OCI-LY7 (cell line): ENCODE measurements at regions not wholly inside any gene's neighbourhood (a gene's known extent, or its start where the extent isn't known, plus 50 kb on each side); places are given as distances from the start of the nearest gene placed in this dataset.

Experiments used
- BruUV-seq: library from RNA; stranded (reverse); fragments of 400-500 nt; replicated peaks from 2 replicates; lab custom pipeline; 2021; lab: Mats Ljungman, UMichigan
- CTCF ChIA-PET: fragments of 300-600 bp; sonication (Branson Sonifier 250); formaldehyde crosslinking; loops from one replicate; lab custom pipeline; 2022; ENCODE audit warnings: antibody characterized with exemption; ENCODE audit not compliant: unreplicated experiment; lab: Charles Lee
- POLR2A ChIA-PET: fragments of 300-600 bp; sonication (Branson Sonifier 250); formaldehyde crosslinking; loops from one replicate; lab custom pipeline; 2022; ENCODE audit warnings: antibody characterized with exemption; lab: Charles Lee
- DNase-seq: peaks from one replicate; pipeline ENCODE4 v3.0.0-alpha.2; 2015; ENCODE audit warnings: low spot score
- H2AFZ ChIP-seq: fragments of 200-600 bp; sonication (generic), shearing (Covaris generic); 2 replicates; pipeline ENCODE4 v1.6.1; 2014; ENCODE audit warnings: mild to moderate bottlenecking, antibody characterized with exemption, low read length, moderate library complexity
- H3K27ac ChIP-seq: fragments of 200-600 bp; sonication (generic); 2 replicates; pipeline ENCODE4 v1.5.1; 2014; ENCODE audit warnings: mixed run types, low read depth, mild to moderate bottlenecking, moderate library complexity, low read length, inconsistent platforms; ENCODE audit not compliant: poor library complexity, severe bottlenecking
- H3K36me3 ChIP-seq: fragments of 200-600 bp; sonication (generic); 2 replicates; pipeline ENCODE4 v1.6.1; 2014; ENCODE audit warnings: mild to moderate bottlenecking, antibody characterized with exemption, low read length, moderate library complexity, mixed read lengths; ENCODE audit not compliant: insufficient read depth
- H3K4me1 ChIP-seq: fragments of 200-600 bp; sonication (generic); 2 replicates; pipeline ENCODE4 v1.5.1; 2014; ENCODE audit warnings: mild to moderate bottlenecking, low read length; ENCODE audit not compliant: insufficient read depth, poor library complexity, severe bottlenecking
- H3K4me2 ChIP-seq: fragments of 200-600 bp; sonication (generic); 2 replicates; pipeline ENCODE4 v1.6.1; 2014; ENCODE audit warnings: mild to moderate bottlenecking, low read length
- H3K4me3 ChIP-seq: fragments of 200-600 bp; sonication (generic); 2 replicates; pipeline ENCODE4 v1.5.1; 2014; ENCODE audit warnings: mild to moderate bottlenecking, low read depth, low read length; ENCODE audit not compliant: poor library complexity, severe bottlenecking
- H3K79me2 ChIP-seq: fragments of 200-600 bp; sonication (generic); 2 replicates; pipeline ENCODE4 v1.6.1; 2016; ENCODE audit warnings: low read depth, mild to moderate bottlenecking, low read length, moderate library complexity, mixed read lengths; ENCODE audit not compliant: insufficient read depth
- H3K9me2 ChIP-seq: fragments of 200-600 bp; sonication (generic); 2 replicates; pipeline ENCODE4 v1.6.1; 2016; ENCODE audit warnings: mild to moderate bottlenecking, low read length, mixed read lengths; ENCODE audit not compliant: insufficient read depth
- H3K9me3 ChIP-seq: fragments of 200-600 bp; sonication (generic); 2 replicates; pipeline ENCODE4 v1.6.1; 2014; ENCODE audit warnings: mild to moderate bottlenecking, mixed run types, low read length, mixed read lengths
- H4K20me1 ChIP-seq: fragments of 200-600 bp; sonication (generic); 2 replicates; pipeline ENCODE4 v1.6.1; 2014; ENCODE audit warnings: mild to moderate bottlenecking, antibody characterized with exemption, low read length, moderate library complexity, mixed read lengths; ENCODE audit not compliant: insufficient read depth
- CTCF ChIP-seq: fragments of 200-600 bp; sonication (generic); conservative IDR thresholded peaks from 2 replicates; pipeline ENCODE4 v1.5.1; 2014; ENCODE audit warnings: mild to moderate bottlenecking, antibody characterized with exemption, low read length, moderate library complexity, mixed read lengths
- EZH2phosphoT487 ChIP-seq: fragments of 200-600 bp; sonication (generic); IDR thresholded peaks from 2 replicates; pipeline ENCODE4 v1.6.1; 2018; ENCODE audit warnings: low read depth, borderline replicate concordance, mild to moderate bottlenecking, mixed run types, antibody characterized with exemption, low read length, moderate library complexity, mixed read lengths
- intact Hi-C: fragments of 100-400 bp; cut with micrococcal nuclease; formaldehyde crosslinking; loops from one replicate; pipeline ENCODE4 v1.10.0; 2022; ENCODE audit not compliant: unreplicated experiment

DNA sequence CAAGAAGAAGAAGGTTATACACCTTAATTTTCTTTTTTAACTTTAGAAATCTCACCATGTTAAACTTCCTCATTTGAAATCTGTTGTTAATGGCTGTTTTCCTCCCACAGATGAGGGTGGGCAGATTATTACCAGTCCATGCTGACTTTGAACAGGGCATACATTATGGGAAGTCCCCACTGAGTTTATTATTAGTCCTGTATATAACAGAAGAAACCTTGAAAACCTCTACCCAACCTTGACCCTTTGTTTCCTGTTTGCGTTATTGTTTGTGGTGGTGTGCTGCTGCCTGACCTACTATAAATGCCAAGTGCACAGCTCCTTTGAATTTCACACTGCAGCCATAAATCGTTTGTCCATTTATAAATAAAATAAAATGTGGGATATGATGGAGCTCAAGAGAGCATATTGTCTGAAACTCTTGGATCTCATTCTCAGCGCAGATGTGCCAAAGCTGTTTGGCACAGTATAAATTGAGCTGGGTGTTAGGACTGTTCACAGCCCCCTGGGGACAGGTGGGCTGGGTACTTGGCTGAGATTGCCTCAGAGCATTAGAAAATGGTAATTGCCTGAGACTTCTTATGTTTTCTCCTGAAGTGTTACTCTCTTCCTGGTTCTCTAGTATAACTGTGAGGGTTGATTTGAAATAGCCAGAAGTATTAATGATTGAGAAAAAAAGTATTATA lies 139.6 kb downstream of the SPATA31D1 start:
- H3K4me2 ChIP-seq = peak overlapping the region; percentile 78
- H3K9me2 ChIP-seq = no peaks in the 10 kb centered on the region
- peak overlapping the region; percentile 50 for H3K4me3 ChIP-seq
- H2AFZ ChIP-seq = peak overlapping the region; percentile 95; the same call in 1 of the 2 replicates
- no peaks in the 10 kb centered on the region for H4K20me1 ChIP-seq
- peak; percentile 95 for DNase-seq
- CTCF ChIA-PET = interaction anchor here (0.6 kb wide), 1 partner anchor 22 kb away, joined by 3 read pairs; no protein-coding TSS in a partner anchor
- H3K27ac ChIP-seq = peak overlapping the region; percentile 99
- no peaks in the 10 kb centered on the region for H3K79me2 ChIP-seq
- H3K36me3 ChIP-seq = peaks cover 6% of the 10 kb centered on the region; the same call in 1 of the 2 replicates
- peaks cover 73% of the 10 kb centered on the region for H3K4me1 ChIP-seq
- TSS peak; percentile 93 for BruUV-seq
- H3K9me3 ChIP-seq = no peaks in the 10 kb centered on the region
- POLR2A ChIA-PET = interaction anchor here (0.8 to 8.7 kb wide), 17 partner anchors 8 to 130 kb away, joined by 3 to 109 read pairs (median 5); no protein-coding TSS in a partner anchor
- TF ChIP-seq EZH2phosphoT487 (no peak), CTCF (no peak)
- intact Hi-C loops = loop anchor here (1.0 kb wide), 3 partner anchors 27 to 56 kb away; no protein-coding TSS in a partner anchor

DNA sequence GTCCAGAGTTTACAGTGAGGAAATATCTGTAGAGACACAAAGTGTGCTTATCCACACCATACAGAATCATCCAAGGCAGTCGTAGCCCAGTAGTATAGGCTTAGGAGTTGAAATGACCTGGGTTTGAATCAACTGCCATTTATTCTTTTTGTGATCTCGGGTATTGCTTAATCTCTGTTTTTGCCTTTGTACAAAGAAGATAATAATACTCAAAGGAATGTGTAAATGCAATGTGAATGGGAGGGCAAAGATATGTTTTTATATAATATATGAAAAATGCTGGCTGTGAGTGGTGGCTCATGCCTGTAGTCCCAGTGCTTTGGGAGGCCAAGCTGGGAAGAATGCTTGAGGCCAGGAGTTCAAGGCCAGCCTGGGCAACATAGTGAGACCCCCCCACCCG lies 141.1 kb downstream of the SPATA31D1 start:
- intact Hi-C loops = no loop called here
- Histone ChIP-seq H3K9me3 (peaks cover under 1% of the 10 kb centered on the region; the same call in 1 of the 2 replicates), H3K9me2 (no peaks in the 10 kb centered on the region), H3K79me2 (no peaks in the 10 kb centered on the region), H3K4me2 (no peak overlapping the region), H3K4me1 (peaks cover 75% of the 10 kb centered on the region), H3K4me3 (no peak overlapping the region), H3K27ac (peak overlapping the region; percentile 99), H3K36me3 (peaks cover 6% of the 10 kb centered on the region; the same call in 1 of the 2 replicates), H4K20me1 (no peaks in the 10 kb centered on the region), H2AFZ (peak overlapping the region; percentile 95; the same call in 1 of the 2 replicates)
- DNase-seq = no peak
- CTCF ChIA-PET = interaction anchor here (1.1 kb wide), 1 partner anchor 21 kb away, joined by 3 read pairs; no protein-coding TSS in a partner anchor
- POLR2A ChIA-PET = interaction anchor here (0.7 to 8.7 kb wide), 12 partner anchors 13 to 83 kb away, joined by 3 to 109 read pairs (median 4); no protein-coding TSS in a partner anchor
- BruUV-seq = no TSS peak
- no peak for TF ChIP-seq EZH2phosphoT487
- no peak for TF ChIP-seq CTCF
